ENCODE measurements at regions not wholly inside any gene's neighbourhood (a gene's known extent, or its start where the extent isn't known, plus 50 kb on each side); places are given as distances from the start of the nearest gene placed in this dataset.

- no peak overlapping the region for H3K4me2 ChIP-seq
- no peaks in the 10 kb centered on the region for H3K4me1 ChIP-seq (ENCODE audit: insufficient read depth)
- Mint-ChIP-seq H3K4me1 (no peaks in the 10 kb centered on the region), H3K27ac (no peak overlapping the region), H3K27me3 (ENCODE audit: insufficient read depth, low read depth, poor library complexity) (no peaks in the 10 kb centered on the region), H3K9me3 (no peaks in the 10 kb centered on the region), H3K4me3 (no peak overlapping the region), H3K36me3 (ENCODE audit: low read depth) (no peaks in the 10 kb centered on the region)
- ATAC-seq (no peak), DNase-seq (ENCODE audit: low spot score) (no peak)
- no peaks in the 10 kb centered on the region for H3K79me2 ChIP-seq (replicated peaks; ENCODE audit: insufficient read depth)
- H3K9me2 ChIP-seq (ENCODE audit: insufficient read depth): no peaks in the 10 kb centered on the region
- no peaks in the 10 kb centered on the region for H3K36me3 ChIP-seq (ENCODE audit: insufficient read depth)
- H2AFZ ChIP-seq: no peak overlapping the region
- no peak overlapping the region for H3K27ac ChIP-seq (ENCODE audit: low read depth)
- no peaks in the 10 kb centered on the region for H3K27me3 ChIP-seq (ENCODE audit: insufficient read depth)
- no peaks in the 10 kb centered on the region for H4K20me1 ChIP-seq (replicated peaks; ENCODE audit: insufficient read depth)
- no peaks in the 10 kb centered on the region for H3F3A ChIP-seq (replicated peaks; ENCODE audit: low read depth)
- H3K4me3 ChIP-seq: no peak overlapping the region
- no peak for TF ChIP-seq JUNB (IDR thresholded peaks at IDR 0.05; ENCODE audit: unreplicated experiment)
- TF ChIP-seq ZNF114 (CRISPR knock-in tag; IDR thresholded peaks at IDR 0.05): no peak
- no peak for TF ChIP-seq CREB1 (CRISPR knock-in tag; IDR thresholded peaks at IDR 0.05; ENCODE audit: low read depth)
- no peak for TF ChIP-seq POLR2AphosphoS5 (IDR thresholded peaks at IDR 0.05; ENCODE audit: low read depth)
- TF ChIP-seq ZNF331 (CRISPR knock-in tag; IDR thresholded peaks at IDR 0.05; ENCODE audit: low read depth): no peak
- TF ChIP-seq EZH2 (IDR thresholded peaks at IDR 0.05; ENCODE audit: low read depth, unreplicated experiment): no peak
- no peak for TF ChIP-seq NANOG (IDR thresholded peaks at IDR 0.05; ENCODE audit: borderline replicate concordance)
- TF ChIP-seq, protein P1, sequence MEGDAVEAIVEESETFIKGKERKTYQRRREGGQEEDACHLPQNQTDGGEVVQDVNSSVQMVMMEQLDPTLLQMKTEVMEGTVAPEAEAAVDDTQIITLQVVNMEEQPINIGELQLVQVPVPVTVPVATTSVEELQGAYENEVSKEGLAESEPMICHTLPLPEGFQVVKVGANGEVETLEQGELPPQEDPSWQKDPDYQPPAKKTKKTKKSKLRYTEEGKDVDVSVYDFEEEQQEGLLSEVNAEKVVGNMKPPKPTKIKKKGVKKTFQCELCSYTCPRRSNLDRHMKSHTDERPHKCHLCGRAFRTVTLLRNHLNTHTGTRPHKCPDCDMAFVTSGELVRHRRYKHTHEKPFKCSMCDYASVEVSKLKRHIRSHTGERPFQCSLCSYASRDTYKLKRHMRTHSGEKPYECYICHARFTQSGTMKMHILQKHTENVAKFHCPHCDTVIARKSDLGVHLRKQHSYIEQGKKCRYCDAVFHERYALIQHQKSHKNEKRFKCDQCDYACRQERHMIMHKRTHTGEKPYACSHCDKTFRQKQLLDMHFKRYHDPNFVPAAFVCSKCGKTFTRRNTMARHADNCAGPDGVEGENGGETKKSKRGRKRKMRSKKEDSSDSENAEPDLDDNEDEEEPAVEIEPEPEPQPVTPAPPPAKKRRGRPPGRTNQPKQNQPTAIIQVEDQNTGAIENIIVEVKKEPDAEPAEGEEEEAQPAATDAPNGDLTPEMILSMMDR (conservative IDR thresholded peaks at IDR 0.05; ENCODE audit: low read depth in 2 of 2): no peak
- no peak for TF ChIP-seq EZH2phosphoT487 (IDR thresholded peaks at IDR 0.05; ENCODE audit: unreplicated experiment)
- TF ChIP-seq STAT1 (IDR thresholded peaks at IDR 0.05; ENCODE audit: unreplicated experiment): no peak
- no peak for TF ChIP-seq ZNF462 (CRISPR knock-in tag; IDR thresholded peaks at IDR 0.05)
- no peak for TF ChIP-seq ETS1 (IDR thresholded peaks at IDR 0.05)
- TF ChIP-seq, protein P2, sequence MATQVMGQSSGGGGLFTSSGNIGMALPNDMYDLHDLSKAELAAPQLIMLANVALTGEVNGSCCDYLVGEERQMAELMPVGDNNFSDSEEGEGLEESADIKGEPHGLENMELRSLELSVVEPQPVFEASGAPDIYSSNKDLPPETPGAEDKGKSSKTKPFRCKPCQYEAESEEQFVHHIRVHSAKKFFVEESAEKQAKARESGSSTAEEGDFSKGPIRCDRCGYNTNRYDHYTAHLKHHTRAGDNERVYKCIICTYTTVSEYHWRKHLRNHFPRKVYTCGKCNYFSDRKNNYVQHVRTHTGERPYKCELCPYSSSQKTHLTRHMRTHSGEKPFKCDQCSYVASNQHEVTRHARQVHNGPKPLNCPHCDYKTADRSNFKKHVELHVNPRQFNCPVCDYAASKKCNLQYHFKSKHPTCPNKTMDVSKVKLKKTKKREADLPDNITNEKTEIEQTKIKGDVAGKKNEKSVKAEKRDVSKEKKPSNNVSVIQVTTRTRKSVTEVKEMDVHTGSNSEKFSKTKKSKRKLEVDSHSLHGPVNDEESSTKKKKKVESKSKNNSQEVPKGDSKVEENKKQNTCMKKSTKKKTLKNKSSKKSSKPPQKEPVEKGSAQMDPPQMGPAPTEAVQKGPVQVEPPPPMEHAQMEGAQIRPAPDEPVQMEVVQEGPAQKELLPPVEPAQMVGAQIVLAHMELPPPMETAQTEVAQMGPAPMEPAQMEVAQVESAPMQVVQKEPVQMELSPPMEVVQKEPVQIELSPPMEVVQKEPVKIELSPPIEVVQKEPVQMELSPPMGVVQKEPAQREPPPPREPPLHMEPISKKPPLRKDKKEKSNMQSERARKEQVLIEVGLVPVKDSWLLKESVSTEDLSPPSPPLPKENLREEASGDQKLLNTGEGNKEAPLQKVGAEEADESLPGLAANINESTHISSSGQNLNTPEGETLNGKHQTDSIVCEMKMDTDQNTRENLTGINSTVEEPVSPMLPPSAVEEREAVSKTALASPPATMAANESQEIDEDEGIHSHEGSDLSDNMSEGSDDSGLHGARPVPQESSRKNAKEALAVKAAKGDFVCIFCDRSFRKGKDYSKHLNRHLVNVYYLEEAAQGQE (IDR thresholded peaks at IDR 0.05; ENCODE audit: unreplicated experiment): no peak
Observed at GRCh38 chr17:71200597-71200996, 920.2 kb upstream of the SOX9 start.

All from GM23338 (cell line).